IPS-11a (cell line): ENCODE measurements at regions not wholly inside any gene's neighbourhood (a gene's known extent, or its start where the extent isn't known, plus 50 kb on each side); places are given as distances from the start of the nearest gene placed in this dataset.

Experiments used
- H3K4me3 ChIP-seq: one replicate; pipeline ENCODE4 v1.5.1; 2013; ENCODE audit warnings: low read depth, low read length, control low read depth

DNA sequence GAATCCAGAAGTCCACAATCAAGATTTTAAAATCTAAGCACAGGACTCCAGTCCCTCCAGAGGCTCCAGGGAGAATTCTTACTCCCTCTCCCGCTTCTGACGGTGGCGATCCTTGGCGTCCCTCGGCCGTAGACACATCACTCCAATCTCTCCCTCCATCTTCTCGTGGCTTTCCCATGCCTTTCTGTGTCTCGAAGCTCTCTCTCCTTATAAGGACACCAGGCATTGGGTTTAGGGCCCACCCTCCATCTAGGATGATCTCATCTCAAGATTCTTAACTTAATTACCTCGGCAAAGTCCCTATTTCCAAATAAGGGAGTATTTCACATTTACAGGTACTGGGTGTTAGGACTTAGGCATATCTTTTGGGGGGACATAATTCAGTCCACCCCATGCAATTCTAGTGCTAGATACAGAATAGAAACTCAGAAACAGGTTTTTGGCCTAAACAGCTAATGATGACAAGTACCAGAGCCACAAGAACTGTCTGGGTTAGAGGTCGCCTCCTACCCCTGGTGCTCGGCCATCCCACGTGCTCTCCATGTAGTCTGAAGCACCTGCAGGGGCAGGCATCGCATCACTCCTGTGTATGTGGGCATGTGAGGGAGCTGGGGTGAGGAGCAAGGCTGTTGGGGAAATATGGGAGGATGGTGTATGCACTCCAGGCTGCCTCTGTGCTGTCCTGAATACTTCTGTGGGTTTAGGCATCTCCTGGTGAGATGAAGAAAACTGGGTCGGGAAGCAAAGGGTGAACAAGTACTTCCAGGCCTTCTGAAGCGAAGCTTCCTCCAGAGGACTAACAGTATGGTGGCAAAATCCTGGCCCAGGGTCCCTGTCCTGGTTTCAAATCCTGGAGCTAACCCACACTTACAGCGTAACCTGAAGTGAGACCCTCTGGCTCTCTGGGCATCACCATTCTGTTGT, 298.3 kb upstream of the ZMIZ1 start:
- no peak overlapping the region for H3K4me3 ChIP-seq

- no peak overlapping the region for H3K4me3 ChIP-seq
These were observed 297.5 kb upstream of the ZMIZ1 start for GRCh38 chr10:78771260-78771659.

DNA sequence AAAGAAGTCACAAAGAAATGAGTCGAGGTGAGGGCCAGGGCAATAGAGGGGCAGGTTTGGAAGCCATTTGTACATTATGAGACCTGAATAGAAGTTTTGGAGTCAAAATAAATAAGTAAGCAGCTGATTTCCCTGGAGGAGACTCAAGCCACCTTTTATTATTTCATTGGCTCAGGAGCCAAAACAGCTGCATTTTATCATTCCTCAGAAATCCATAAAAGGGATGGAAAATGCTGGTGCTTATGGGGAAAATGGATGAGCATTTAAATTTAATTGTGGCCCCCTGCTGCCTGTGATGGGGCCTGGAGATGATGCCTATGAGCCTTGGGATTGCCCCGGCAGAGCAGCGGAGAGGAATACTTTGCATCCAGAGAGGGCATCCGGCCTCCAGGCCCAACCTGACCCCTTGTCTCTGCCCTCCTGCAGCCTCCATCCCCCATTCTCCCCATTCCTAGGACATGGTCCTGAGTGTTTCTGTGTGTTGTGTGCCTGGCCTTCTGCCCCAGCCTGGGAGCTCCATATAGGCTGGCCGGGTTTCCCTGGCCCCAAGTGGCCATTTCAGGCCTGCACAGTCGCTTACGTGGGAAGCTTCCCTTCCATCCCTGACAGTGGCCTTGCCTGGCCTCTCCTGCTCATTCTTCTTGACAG, 296.8 kb upstream of the ZMIZ1 start:
- H3K4me3 ChIP-seq, result no peak overlapping the region

GRCh38 chr10:78772486-78772885, 296.3 kb upstream of the ZMIZ1 start:
- H3K4me3 ChIP-seq, result no peak overlapping the region

DNA sequence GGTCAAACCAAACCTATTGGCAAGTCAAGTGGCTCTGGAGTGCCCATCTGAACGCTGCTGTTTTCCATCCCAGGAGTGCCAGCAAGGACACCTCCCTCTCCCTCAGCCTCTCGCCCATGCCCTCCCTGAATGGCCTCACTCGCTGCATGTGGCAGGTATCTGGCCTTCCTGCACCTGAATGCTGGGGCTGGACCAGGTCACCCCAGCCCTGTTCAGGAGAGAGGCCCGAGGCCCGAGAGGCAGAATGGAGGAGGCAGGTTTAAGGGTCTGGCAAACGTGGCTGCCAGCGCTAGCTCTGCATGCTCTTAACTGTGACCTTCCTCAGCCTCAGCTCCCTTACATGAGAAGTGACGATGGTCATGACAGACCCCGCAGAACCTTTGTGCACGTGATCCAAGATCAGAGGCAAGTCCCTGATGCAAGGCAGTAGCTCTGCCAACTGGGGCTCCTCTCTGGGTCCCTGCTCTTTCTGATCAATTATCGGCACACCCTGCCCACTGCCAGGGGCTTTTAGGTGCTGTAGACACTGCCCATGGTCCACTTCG, 295.7 kb upstream of the ZMIZ1 start:
- H3K4me3 ChIP-seq, result no peak overlapping the region

- H3K4me3 ChIP-seq, result no peak overlapping the region
These were observed 294.2 kb upstream of the ZMIZ1 start for GRCh38 chr10:78774614-78774998.

DNA sequence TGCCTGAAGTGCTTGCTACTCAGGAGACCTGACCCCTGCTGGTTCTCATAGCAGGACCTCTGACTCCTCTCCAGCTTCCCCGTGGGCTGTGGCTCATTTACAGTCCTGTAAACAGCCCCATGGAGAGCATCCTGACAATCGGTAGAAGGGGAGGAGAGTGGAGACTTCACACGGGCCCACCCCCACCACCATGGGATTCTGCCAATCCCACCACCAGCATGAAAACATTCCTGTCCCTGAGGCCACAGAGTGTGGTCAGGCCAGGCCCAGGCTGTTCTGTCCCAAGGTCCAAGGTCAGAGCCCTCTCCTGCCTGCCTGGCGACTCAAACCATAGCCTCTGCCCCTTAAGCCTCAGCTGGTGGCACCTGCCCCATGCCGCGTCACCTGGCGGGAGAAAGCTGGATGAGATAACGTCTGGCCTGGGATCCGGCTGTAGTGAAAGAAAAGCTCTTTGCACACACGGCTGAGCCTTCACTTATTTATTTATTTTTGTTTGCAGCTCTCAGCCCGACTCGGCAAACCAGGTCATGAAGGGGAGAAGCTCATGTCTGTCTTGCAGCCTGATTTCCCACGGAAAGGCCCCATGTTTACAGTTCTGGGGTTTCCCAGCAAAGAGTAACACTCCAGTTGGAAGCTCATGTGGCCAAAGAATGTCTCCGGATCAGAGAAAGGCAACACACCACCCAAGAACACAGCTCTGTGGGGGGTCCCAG, 293.6 kb upstream of the ZMIZ1 start:
- H3K4me3 ChIP-seq, result no peak overlapping the region

DNA sequence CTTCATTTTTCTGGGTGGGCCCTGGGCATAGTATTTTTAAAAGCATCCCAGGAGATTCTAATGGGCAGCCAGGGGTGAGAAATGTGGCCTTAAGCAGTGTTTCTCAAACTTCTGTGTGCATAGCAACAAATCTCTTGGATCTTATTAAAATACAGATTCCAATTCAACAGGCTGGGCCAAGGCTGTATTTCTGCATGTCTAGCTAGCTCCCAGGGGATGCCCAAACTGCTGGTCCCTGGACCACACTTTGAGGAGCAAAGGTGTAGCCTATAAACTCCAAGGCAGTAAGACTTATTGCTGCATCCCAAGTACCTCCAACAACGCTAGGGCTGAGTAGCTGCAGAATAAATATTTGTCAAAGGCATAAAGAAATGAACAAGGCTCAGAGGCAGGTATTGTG, 292.9 kb upstream of the ZMIZ1 start:
- no peak overlapping the region for H3K4me3 ChIP-seq

DNA sequence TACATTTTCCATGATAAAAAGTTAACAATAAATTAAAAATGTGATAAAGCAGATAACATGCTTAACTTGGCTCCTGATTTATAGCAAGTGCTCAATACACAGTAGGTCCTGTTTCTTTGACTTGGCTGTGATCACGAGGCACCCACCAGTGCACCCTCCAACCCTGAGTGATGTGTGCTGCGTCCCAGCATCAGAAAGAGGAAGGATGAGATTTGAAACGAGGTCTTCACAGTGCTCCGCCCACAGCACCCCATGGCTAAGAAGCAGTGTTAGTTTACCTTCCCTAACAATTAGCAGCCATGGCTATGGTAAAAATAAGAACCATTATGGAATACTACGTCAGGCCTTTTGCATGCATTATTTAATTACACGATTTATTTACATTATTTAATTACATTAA, 292.0 kb upstream of the ZMIZ1 start:
- H3K4me3 ChIP-seq, result no peak overlapping the region

DNA sequence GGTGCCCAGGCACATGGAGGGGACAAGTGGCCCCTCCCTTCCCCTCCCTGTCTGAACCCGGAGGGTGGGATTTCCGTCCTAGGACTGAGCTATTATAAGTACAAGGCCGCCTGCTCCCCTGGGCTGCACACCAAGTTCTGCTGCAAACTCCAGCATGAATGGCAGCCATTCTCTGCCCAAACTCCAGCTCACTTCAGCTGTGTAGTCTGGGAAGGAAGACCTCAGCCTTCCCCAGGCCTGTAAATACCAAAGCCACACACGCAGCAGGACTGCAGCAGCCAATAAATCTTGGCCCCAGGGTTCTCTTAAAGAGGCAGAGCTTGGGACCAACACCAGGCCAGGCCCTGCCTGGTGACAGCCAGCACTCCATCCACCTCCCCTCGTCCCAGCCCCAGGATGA, 291.3 kb upstream of the ZMIZ1 start:
- H3K4me3 ChIP-seq, result no peak overlapping the region

- no peak overlapping the region for H3K4me3 ChIP-seq
These were observed 290.9 kb upstream of the ZMIZ1 start for GRCh38 chr10:78777867-78778266.

DNA sequence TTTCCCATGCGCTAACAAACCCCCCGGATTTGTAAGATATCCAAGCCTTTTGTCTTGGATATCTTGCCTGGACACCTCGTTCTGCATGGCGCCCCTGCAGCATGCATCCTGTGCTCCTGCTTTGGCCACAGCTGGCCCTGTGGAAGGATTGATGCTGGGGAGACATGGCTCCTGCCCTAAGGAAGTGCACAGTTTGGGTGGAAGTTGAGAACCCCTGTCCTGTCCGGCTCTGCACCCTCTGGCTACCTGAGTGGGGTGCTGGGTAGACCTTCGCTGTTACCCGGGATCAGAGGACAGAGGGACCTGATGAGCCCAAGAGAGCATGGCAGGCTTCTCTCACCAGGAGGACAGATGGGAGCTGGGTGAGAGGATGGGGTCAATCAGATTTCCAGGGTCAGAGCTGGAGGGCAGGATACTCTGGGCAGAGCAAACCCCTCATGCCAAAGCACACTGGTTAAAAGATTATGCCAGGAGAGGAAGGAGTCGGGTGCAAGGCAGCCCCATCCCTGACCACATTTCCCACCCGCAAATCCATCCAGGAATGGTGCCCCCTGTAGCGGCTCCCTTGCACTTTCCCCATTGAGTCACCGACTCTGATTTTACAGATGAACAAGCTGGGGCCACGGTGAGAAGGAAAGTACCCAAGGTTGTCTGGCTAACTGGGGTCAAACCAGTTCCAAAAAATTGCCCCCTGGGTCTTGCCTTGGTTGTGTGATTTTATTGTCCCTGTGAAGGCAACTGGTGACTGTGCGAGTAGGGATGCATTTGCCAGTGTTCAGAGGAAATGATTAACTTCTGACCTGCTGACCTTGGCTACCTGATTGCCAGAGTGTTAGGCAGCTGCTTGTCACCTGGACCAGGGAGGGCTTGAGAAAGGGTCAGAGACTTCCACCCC, 290.1 kb upstream of the ZMIZ1 start:
- H3K4me3 ChIP-seq, result no peak overlapping the region

GRCh38 chr10:78779339-78779955, 289.3 kb upstream of the ZMIZ1 start:
- no peak overlapping the region for H3K4me3 ChIP-seq

DNA sequence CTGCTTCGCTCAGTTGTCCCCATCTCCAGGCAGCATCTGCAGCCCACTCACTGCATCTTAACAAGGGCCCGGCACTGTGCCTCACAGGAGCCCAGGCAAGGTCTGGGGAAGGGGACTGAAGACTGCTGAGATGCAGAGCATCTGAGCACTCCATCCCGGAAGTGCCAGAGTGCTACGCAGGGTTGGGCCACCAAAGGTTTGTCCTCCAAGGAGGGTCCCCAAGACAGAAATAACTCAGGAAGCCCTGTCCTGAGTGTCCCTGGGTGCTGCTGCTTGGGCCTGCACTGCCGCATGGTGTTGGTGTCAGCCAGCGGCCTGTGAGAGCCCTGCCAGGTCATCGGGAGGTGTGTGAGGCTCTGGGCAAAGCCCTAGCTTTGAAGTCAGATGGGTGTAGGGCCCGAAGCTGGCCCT, 288.2 kb upstream of the ZMIZ1 start:
- no peak overlapping the region for H3K4me3 ChIP-seq

- H3K4me3 ChIP-seq, result no peak overlapping the region
These were observed 287.4 kb upstream of the ZMIZ1 start for GRCh38 chr10:78781251-78781913.

DNA sequence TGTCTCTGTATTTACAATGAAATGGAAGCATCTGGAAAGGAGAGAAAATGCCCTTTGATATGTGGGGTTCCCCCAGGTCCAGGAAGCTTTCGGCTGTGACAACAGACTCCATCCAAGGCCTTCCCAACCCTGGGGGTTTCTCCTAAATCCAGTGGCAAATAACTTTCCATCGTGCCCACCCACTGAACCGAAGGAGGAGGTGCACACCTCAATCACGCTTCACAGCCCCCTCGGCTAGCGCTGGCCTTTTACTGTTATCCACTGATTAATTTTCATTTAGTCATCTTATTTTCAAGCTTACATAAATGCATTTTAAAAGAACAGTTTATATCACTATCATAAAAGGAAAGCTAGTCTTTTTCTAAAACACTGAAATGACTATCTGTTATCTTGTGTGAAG, 286.8 kb upstream of the ZMIZ1 start:
- no peak overlapping the region for H3K4me3 ChIP-seq

- H3K4me3 ChIP-seq, result no peak overlapping the region
These were observed 286.3 kb upstream of the ZMIZ1 start for GRCh38 chr10:78782441-78782840.

DNA sequence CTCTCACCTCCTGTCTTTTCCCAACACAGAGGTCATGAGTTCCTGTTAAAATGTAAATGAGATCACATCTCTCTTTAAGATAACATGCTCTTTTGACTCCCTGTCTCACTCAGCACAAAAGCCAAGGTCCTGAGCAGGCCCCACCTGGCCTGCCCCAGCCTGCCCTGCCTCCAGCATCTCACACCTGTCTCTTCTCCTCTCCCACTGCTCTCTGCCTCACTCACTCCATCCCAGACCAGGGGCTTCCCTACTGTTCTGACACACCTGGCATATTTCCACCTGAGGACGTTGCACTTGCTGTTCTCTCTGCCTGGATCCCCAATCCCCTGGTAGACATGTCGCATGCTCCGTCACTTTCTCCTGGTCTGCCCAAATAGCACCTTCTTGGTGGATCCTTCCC, 285.0 kb upstream of the ZMIZ1 start:
- no peak overlapping the region for H3K4me3 ChIP-seq

DNA sequence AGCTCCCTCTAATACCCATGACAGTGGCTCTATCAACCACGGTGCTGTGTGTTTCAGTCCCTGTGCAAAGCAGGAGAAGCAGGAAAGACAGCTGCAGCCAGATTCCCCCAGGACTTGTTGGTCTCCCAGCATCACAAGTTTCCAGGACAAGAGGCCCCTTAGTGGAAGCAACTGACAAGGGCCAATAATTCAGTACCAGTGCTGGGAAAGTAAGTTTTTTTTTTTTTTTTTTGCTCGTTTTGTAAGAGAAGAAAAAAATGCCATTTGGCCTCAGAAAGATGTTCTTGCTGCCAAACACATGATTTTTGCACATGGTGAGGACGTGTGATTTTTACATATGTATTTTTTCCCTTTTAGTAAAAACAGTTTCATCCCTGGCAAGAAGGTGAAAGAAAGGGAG, 284.2 kb upstream of the ZMIZ1 start:
- H3K4me3 ChIP-seq, result no peak overlapping the region

- no peak overlapping the region for H3K4me3 ChIP-seq
These were observed 283.7 kb upstream of the ZMIZ1 start for GRCh38 chr10:78785066-78785465.
